SK-N-SH (cell line): ENCODE measurements at regions not wholly inside any gene's neighbourhood (a gene's known extent, or its start where the extent isn't known, plus 50 kb on each side); places are given as distances from the start of the nearest gene placed in this dataset.

Source experiments
- CTCF ChIA-PET: fragments of 300-600, 350-600 bp; formaldehyde crosslinking; extraction: SDS; loops from one replicate; lab custom pipeline; 2021; lab: Yijun Ruan, JAX
- POLR2A ChIA-PET: fragments of 350-600 bp; sonication (Branson Sonifier 250); formaldehyde crosslinking; extraction: SDS; loops from one replicate; lab custom pipeline; 2020; ENCODE audit warnings: antibody characterized with exemption, inconsistent platforms; lab: Yijun Ruan, JAX
- DNase-seq: peaks from one replicate; pipeline ENCODE4 v3.0.0; 2012
- H2AFZ ChIP-seq: fragments of 200-600 bp; sonication (generic); 2 replicates; pipeline ENCODE4 v1.8.1; 2016; ENCODE audit warnings: antibody characterized with exemption, mild to moderate bottlenecking, low read depth
- H3F3A ChIP-seq: fragments of 200-600 bp; sonication (generic); replicated peaks from 2 replicates; pipeline ENCODE3; 2016; ENCODE audit warnings: antibody characterized with exemption, mild to moderate bottlenecking; ENCODE audit not compliant: insufficient read depth
- H3K27ac ChIP-seq, 2 experiments: fragments of 200-500 bp in 1 of 2; fragments of 200-600 bp in 1 of 2; sonication (Bioruptor generic) in 1 of 2; sonication (generic), shearing (Covaris generic) in 1 of 2; 2 replicates each; pipeline versions ENCODE4 v1.5.1 to v1.6.1; 2014 to 2016; ENCODE audit warnings: low read depth in 2 of 2, inconsistent platforms in 1 of 2, low read length in 1 of 2, mild to moderate bottlenecking in 1 of 2, mixed read lengths in 1 of 2
- H3K27me3 ChIP-seq: fragments of 200-600 bp; sonication (generic), shearing (Covaris generic); 2 replicates; pipeline ENCODE4 v1.6.1; 2016; ENCODE audit warnings: mixed run types; ENCODE audit not compliant: insufficient read depth
- H3K36me3 ChIP-seq, 2 experiments: fragments of 200-500 bp in 1 of 2; fragments of 200-600 bp in 1 of 2; sonication (Bioruptor generic) in 1 of 2; sonication (generic) in 1 of 2; replicated peaks in 1 of 2; 2 replicates each; pipeline versions ENCODE3 to v1.5.1; 2014 to 2016; ENCODE audit warnings: low read length in 1 of 2, mild to moderate bottlenecking in 1 of 2; ENCODE audit not compliant: insufficient read depth in 2 of 2, control insufficient read depth in 1 of 2
- H3K4me1 ChIP-seq, 2 experiments: fragments of 200-500 bp in 1 of 2; fragments of 200-600 bp in 1 of 2; sonication (Bioruptor generic) in 1 of 2; sonication (generic), shearing (Covaris generic) in 1 of 2; 2 replicates each; pipeline versions ENCODE4 v1.5.1 to v1.6.1; 2014 to 2016; ENCODE audit warnings: low read depth in 1 of 2, low read length in 1 of 2, mixed run types in 1 of 2; ENCODE audit not compliant: insufficient read depth in 2 of 2, control insufficient read depth in 1 of 2
- H3K4me2 ChIP-seq: fragments of 200-600 bp; sonication (generic), shearing (Covaris generic); 2 replicates; pipeline ENCODE4 v1.6.1; 2017; ENCODE audit warnings: mixed run types
- H3K4me3 ChIP-seq, 2 experiments: fragments of 200-500 bp in 1 of 2; fragments of 200-600 bp in 1 of 2; sonication (Bioruptor generic) in 1 of 2; sonication (generic), shearing (Covaris generic) in 1 of 2; 2 replicates each; pipeline versions ENCODE4 v1.5.1 to v1.8.1; 2014 to 2016; ENCODE audit warnings: low read depth in 2 of 2, inconsistent platforms in 1 of 2, low read length in 1 of 2, mild to moderate bottlenecking in 1 of 2, mixed read lengths in 1 of 2, moderate library complexity in 1 of 2
- H3K79me2 ChIP-seq: fragments of 200-600 bp; sonication (generic); 2 replicates; pipeline ENCODE4 v1.8.1; 2017; ENCODE audit warnings: mild to moderate bottlenecking; ENCODE audit not compliant: insufficient read depth
- H3K9ac ChIP-seq: fragments of 200-600 bp; sonication (generic); 2 replicates; pipeline ENCODE4 v1.6.1; 2017; ENCODE audit warnings: mixed run types
- H3K9me2 ChIP-seq: fragments of 200-600 bp; sonication (generic); 2 replicates; pipeline ENCODE4 v1.6.1; 2017; ENCODE audit warnings: mixed run types
- H3K9me3 ChIP-seq: fragments of 200-600 bp; sonication (generic); 2 replicates; pipeline ENCODE4 v1.6.1; 2017; ENCODE audit warnings: mixed run types, mild to moderate bottlenecking, moderate library complexity
- H4K20me1 ChIP-seq: fragments of 200-600 bp; sonication (generic); 2 replicates; pipeline ENCODE4 v1.6.1; 2017; ENCODE audit warnings: mild to moderate bottlenecking, mixed run types; ENCODE audit not compliant: insufficient read depth
- EP300 ChIP-seq, 2 experiments: IDR thresholded peaks; 2 replicates each; pipeline versions ENCODE4 v1.4.0 to v1.6.1; 2012; ENCODE audit warnings: borderline replicate concordance in 1 of 2, low read depth in 1 of 2, low read length in 1 of 2
- NFIC ChIP-seq: IDR thresholded peaks from 2 replicates; pipeline ENCODE4 v1.4.0; 2012; ENCODE audit warnings: borderline replicate concordance
- SMC3 ChIP-seq: IDR thresholded peaks from 2 replicates; pipeline ENCODE4 v1.6.1; 2012; ENCODE audit warnings: low read depth, low read length, improper control_type of control experiment
- TAF1 ChIP-seq: IDR thresholded peaks from 2 replicates; pipeline ENCODE4 v1.6.1; 2012; ENCODE audit warnings: low read depth, mild to moderate bottlenecking, low read length, moderate library complexity, borderline replicate concordance
- WGBS: methylation state at CpG from one replicate; pipeline ENCODE4 v1.1.6; 2017; ENCODE audit warnings: low lambda C conversion rate; 5-methylcytosine and 5-hydroxymethylcytosine counted together
- TF ChIP-seq, protein P1 (sequence below): fragments of 150-350 bp; IDR thresholded peaks from 2 replicates; pipeline ENCODE4 v1.6.1; 2016; ENCODE audit warnings: mild to moderate bottlenecking, low read depth, low read length
- TF ChIP-seq, protein P2 (sequence below): fragments of 200-600 bp; sonication (generic); IDR thresholded peaks from 2 replicates; pipeline ENCODE4 v1.6.1; 2017; ENCODE audit warnings: antibody characterized with exemption, mild to moderate bottlenecking, moderate library complexity
- TF ChIP-seq, protein P3 (sequence below): fragments of 150-350 bp; IDR thresholded peaks from 2 replicates; pipeline ENCODE4 v1.6.1; 2017; ENCODE audit warnings: antibody characterized with exemption, low read length, low read depth, borderline replicate concordance
- TF ChIP-seq, protein P4 (sequence below): IDR thresholded peaks from 2 replicates; pipeline ENCODE4 v1.4.0; 2012; ENCODE audit warnings: low read depth

DNA sequence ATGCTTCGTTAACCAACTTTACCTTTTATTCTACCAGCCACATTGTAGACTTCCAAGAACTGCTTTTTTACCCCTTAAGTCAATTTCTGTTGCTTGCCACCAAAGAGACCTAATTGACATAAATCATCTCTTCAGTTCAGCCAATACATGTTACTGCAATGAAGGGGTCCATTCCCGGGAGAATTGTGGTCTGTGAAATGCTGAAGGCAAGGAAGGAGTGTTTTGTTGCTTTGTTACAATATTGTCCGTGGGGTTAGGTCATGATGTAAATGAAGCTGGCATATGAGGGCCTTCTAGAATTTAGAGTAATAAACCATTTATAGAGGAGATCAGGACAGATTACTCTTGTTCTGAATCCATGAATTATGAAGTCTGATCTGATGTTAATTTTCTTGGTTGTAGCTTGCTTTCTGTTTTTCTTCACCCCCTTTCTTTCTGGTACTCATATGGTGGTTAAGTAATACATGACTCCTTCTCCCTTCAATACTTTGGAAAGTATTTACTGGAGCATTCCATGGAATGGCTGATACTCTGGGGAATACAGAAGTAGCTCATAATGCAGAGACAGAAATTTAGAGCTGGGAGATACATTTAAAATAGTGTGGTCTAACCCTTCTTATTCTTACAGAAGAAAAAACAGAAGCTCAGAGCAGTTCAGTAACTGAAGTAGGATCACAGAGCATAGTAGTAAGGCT is 297.0 kb upstream of the CLINT1 start:
- H3K27ac ChIP-seq: no peak overlapping the region
- no peak overlapping the region for H2AFZ ChIP-seq
- H3K4me2 ChIP-seq: no peak overlapping the region
- no peaks in the 10 kb centered on the region for H3K79me2 ChIP-seq
- no peaks in the 10 kb centered on the region for H3K36me3 ChIP-seq
- 58% methylated on average over 3 of the region's 3 CpGs for WGBS
- H3F3A ChIP-seq: no peaks in the 10 kb centered on the region
- no peaks in the 10 kb centered on the region for H3K4me1 ChIP-seq
- H3K4me3 ChIP-seq: no peak overlapping the region
- no peaks in the 10 kb centered on the region for H3K27me3 ChIP-seq
- no peak overlapping the region for H3K9ac ChIP-seq
- no peaks in the 10 kb centered on the region for H3K9me3 ChIP-seq
- no peaks in the 10 kb centered on the region for H3K9me2 ChIP-seq
- CTCF ChIA-PET: interaction anchor here (3.0 kb wide), 1 partner anchor 81 kb away, joined by 8 read pairs; no protein-coding TSS in a partner anchor
- DNase-seq: no peak
- TF ChIP-seq, protein P1, sequence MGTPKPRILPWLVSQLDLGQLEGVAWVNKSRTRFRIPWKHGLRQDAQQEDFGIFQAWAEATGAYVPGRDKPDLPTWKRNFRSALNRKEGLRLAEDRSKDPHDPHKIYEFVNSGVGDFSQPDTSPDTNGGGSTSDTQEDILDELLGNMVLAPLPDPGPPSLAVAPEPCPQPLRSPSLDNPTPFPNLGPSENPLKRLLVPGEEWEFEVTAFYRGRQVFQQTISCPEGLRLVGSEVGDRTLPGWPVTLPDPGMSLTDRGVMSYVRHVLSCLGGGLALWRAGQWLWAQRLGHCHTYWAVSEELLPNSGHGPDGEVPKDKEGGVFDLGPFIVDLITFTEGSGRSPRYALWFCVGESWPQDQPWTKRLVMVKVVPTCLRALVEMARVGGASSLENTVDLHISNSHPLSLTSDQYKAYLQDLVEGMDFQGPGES: no peak
- TF ChIP-seq EP300 (IDR thresholded peaks at IDR 0.05; ENCODE audit: borderline replicate concordance in 1 of 2, low read depth in 1 of 2, low read length in 1 of 2) (no peak), TAF1 (no peak), NFIC (no peak)
- TF ChIP-seq, protein P2, sequence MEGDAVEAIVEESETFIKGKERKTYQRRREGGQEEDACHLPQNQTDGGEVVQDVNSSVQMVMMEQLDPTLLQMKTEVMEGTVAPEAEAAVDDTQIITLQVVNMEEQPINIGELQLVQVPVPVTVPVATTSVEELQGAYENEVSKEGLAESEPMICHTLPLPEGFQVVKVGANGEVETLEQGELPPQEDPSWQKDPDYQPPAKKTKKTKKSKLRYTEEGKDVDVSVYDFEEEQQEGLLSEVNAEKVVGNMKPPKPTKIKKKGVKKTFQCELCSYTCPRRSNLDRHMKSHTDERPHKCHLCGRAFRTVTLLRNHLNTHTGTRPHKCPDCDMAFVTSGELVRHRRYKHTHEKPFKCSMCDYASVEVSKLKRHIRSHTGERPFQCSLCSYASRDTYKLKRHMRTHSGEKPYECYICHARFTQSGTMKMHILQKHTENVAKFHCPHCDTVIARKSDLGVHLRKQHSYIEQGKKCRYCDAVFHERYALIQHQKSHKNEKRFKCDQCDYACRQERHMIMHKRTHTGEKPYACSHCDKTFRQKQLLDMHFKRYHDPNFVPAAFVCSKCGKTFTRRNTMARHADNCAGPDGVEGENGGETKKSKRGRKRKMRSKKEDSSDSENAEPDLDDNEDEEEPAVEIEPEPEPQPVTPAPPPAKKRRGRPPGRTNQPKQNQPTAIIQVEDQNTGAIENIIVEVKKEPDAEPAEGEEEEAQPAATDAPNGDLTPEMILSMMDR: no peak
- TF ChIP-seq, protein P3, sequence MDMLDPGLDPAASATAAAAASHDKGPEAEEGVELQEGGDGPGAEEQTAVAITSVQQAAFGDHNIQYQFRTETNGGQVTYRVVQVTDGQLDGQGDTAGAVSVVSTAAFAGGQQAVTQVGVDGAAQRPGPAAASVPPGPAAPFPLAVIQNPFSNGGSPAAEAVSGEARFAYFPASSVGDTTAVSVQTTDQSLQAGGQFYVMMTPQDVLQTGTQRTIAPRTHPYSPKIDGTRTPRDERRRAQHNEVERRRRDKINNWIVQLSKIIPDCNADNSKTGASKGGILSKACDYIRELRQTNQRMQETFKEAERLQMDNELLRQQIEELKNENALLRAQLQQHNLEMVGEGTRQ: no peak
- H4K20me1 ChIP-seq: no peaks in the 10 kb centered on the region
- POLR2A ChIA-PET: no interaction called here

DNA sequence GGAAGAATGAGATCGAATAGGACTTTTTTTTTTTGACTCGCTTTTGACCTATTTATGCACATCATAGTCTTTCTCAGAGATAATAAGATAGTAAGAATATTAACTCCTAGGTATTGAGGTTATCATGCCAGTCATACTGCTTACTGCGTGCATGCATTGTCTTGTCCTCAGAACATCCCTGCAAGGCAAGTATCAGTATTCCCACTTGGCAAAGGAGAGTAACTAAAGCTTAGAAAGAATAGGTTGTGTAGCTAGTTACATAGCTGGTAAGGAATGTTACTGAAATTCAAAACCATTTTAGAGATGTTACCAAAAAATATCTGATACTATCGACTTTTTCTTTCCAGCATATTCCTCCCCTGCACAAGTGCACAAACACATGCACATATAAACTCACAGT is 296.1 kb upstream of the CLINT1 start:
- no peak for DNase-seq
- no peaks in the 10 kb centered on the region for H3K27me3 ChIP-seq
- no peak overlapping the region for H3K9ac ChIP-seq
- H3K79me2 ChIP-seq: no peaks in the 10 kb centered on the region
- WGBS: 45% methylated on average over 4 of the region's 4 CpGs
- CTCF ChIA-PET: interaction anchor here (0.7 to 3.0 kb wide), 2 partner anchors 80 to 544 kb away, joined by 3 to 8 read pairs; no protein-coding TSS in a partner anchor
- H3K4me2 ChIP-seq: no peak overlapping the region
- H3F3A ChIP-seq: no peaks in the 10 kb centered on the region
- H3K4me1 ChIP-seq: no peaks in the 10 kb centered on the region
- H3K36me3 ChIP-seq: no peaks in the 10 kb centered on the region
- no peak overlapping the region for H3K4me3 ChIP-seq
- H3K9me3 ChIP-seq: no peaks in the 10 kb centered on the region
- H3K9me2 ChIP-seq: no peaks in the 10 kb centered on the region
- POLR2A ChIA-PET: no interaction called here
- no peak overlapping the region for H3K27ac ChIP-seq
- H2AFZ ChIP-seq: no peak overlapping the region
- TF ChIP-seq EP300 (IDR thresholded peaks at IDR 0.05; ENCODE audit: borderline replicate concordance in 1 of 2, low read depth in 1 of 2, low read length in 1 of 2) (no peak), SMC3 (no peak)
- TF ChIP-seq, protein P4, sequence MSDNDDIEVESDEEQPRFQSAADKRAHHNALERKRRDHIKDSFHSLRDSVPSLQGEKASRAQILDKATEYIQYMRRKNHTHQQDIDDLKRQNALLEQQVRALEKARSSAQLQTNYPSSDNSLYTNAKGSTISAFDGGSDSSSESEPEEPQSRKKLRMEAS: no peak
- no peaks in the 10 kb centered on the region for H4K20me1 ChIP-seq
